ENCODE measurements at regions not wholly inside any gene's neighbourhood (a gene's known extent, or its start where the extent isn't known, plus 50 kb on each side); places are given as distances from the start of the nearest gene placed in this dataset.

GRCh38 chr1:59058665-59059439 is 238.0 kb upstream of the FGGY start:
- no peak for DNase-seq (ENCODE audit: insufficient read length, low spot score, missing footprints)
- Histone ChIP-seq H3K4me1 (ENCODE audit: insufficient read depth, low read length) (peaks cover 8% of the 10 kb centered on the region), H4K20me1 (ENCODE audit: insufficient read depth, low read length) (no peaks in the 10 kb centered on the region), H2AFZ (ENCODE audit: low read length) (no peak overlapping the region), H3K4me2 (ENCODE audit: insufficient read depth, low read length) (no peak overlapping the region), H3K27me3 (ENCODE audit: insufficient read depth, low read length) (no peaks in the 10 kb centered on the region), H3K4me3 (ENCODE audit: insufficient read depth, low read length) (no peak overlapping the region), H3K79me2 (ENCODE audit: insufficient read depth, low read length) (no peaks in the 10 kb centered on the region), H3K36me3 (ENCODE audit: insufficient read depth, low read length) (no peaks in the 10 kb centered on the region), H3K27ac (ENCODE audit: low read depth, low read length) (no peak overlapping the region), H3K9me3 (ENCODE audit: low read depth, low read length) (no peaks in the 10 kb centered on the region)
- no peak for TF ChIP-seq CTCF (IDR thresholded peaks at IDR 0.05; ENCODE audit: extremely low read depth, low read depth, low read length)

GRCh38 chr1:59061876-59062275 is 235.0 kb upstream of the FGGY start:
- Histone ChIP-seq H3K9me3 (ENCODE audit: low read depth, low read length) (no peaks in the 10 kb centered on the region), H4K20me1 (ENCODE audit: insufficient read depth, low read length) (no peaks in the 10 kb centered on the region), H3K27ac (ENCODE audit: low read depth, low read length) (peak overlapping the region; percentile 88), H3K4me3 (ENCODE audit: insufficient read depth, low read length) (peak overlapping the region; percentile 72), H3K4me2 (ENCODE audit: insufficient read depth, low read length) (peak overlapping the region; percentile 82), H3K4me1 (ENCODE audit: insufficient read depth, low read length) (peaks cover 6% of the 10 kb centered on the region), H3K36me3 (ENCODE audit: insufficient read depth, low read length) (no peaks in the 10 kb centered on the region), H3K79me2 (ENCODE audit: insufficient read depth, low read length) (no peaks in the 10 kb centered on the region), H3K27me3 (ENCODE audit: insufficient read depth, low read length) (no peaks in the 10 kb centered on the region), H2AFZ (ENCODE audit: low read length) (peak overlapping the region; percentile 86)
- no peak for TF ChIP-seq CTCF (IDR thresholded peaks at IDR 0.05; ENCODE audit: extremely low read depth, low read depth, low read length)
- DNase-seq (ENCODE audit: insufficient read length, low spot score, missing footprints), result peak; percentile 85

GRCh38 chr1:59062743-59063142 is 234.2 kb upstream of the FGGY start:
- peak overlapping the region; percentile 88 for H3K27ac ChIP-seq (ENCODE audit: low read depth, low read length)
- no peak overlapping the region for H3K4me3 ChIP-seq (ENCODE audit: insufficient read depth, low read length)
- no peak for TF ChIP-seq CTCF (IDR thresholded peaks at IDR 0.05; ENCODE audit: extremely low read depth, low read depth, low read length)
- peak overlapping the region; percentile 82 for H3K4me2 ChIP-seq (ENCODE audit: insufficient read depth, low read length)
- peak overlapping the region; percentile 20 for H2AFZ ChIP-seq (ENCODE audit: low read length)
- no peaks in the 10 kb centered on the region for H3K79me2 ChIP-seq (ENCODE audit: insufficient read depth, low read length)
- no peaks in the 10 kb centered on the region for H3K27me3 ChIP-seq (ENCODE audit: insufficient read depth, low read length)
- H3K9me3 ChIP-seq (ENCODE audit: low read depth, low read length), result no peaks in the 10 kb centered on the region
- H3K4me1 ChIP-seq (ENCODE audit: insufficient read depth, low read length), result no peaks in the 10 kb centered on the region
- no peaks in the 10 kb centered on the region for H3K36me3 ChIP-seq (ENCODE audit: insufficient read depth, low read length)
- H4K20me1 ChIP-seq (ENCODE audit: insufficient read depth, low read length), result no peaks in the 10 kb centered on the region
- peak; percentile 49 for DNase-seq (ENCODE audit: insufficient read length, low spot score, missing footprints)

GRCh38 chr1:59063501-59063900 is 233.4 kb upstream of the FGGY start:
- Histone ChIP-seq H3K36me3 (ENCODE audit: insufficient read depth, low read length) (no peaks in the 10 kb centered on the region), H3K79me2 (ENCODE audit: insufficient read depth, low read length) (no peaks in the 10 kb centered on the region), H3K4me2 (ENCODE audit: insufficient read depth, low read length) (no peak overlapping the region), H3K9me3 (ENCODE audit: low read depth, low read length) (no peaks in the 10 kb centered on the region), H4K20me1 (ENCODE audit: insufficient read depth, low read length) (no peaks in the 10 kb centered on the region), H2AFZ (ENCODE audit: low read length) (peak overlapping the region; percentile 57), H3K27ac (ENCODE audit: low read depth, low read length) (no peak overlapping the region), H3K27me3 (ENCODE audit: insufficient read depth, low read length) (no peaks in the 10 kb centered on the region), H3K4me3 (ENCODE audit: insufficient read depth, low read length) (no peak overlapping the region), H3K4me1 (ENCODE audit: insufficient read depth, low read length) (no peaks in the 10 kb centered on the region)
- no peak for TF ChIP-seq CTCF (IDR thresholded peaks at IDR 0.05; ENCODE audit: extremely low read depth, low read depth, low read length)
- no peak for DNase-seq (ENCODE audit: insufficient read length, low spot score, missing footprints)

Data from osteoblast (primary cell).